K562 (cell line): ENCODE measurements at regions not wholly inside any gene's neighbourhood (a gene's known extent, or its start where the extent isn't known, plus 50 kb on each side); places are given as distances from the start of the nearest gene placed in this dataset.

Experiments used
- ATAC-seq: fragments of 200-7000 bp; cut with Tn5 transposase; 3 replicates; pipeline ENCODE4 v1.9.1; 2020; ENCODE audit warnings: moderate library complexity
- BruUV-seq: library from RNA; stranded (reverse); fragments of 400-500 nt; replicated peaks from 2 replicates; lab custom pipeline; 2021; lab: Mats Ljungman, UMichigan
- CTCF ChIA-PET: fragments of 300-600 bp; formaldehyde crosslinking; extraction: SDS; loops from one replicate; lab custom pipeline; 2021; ENCODE audit warnings: low intra/inter-chr PET ratio; lab: Yijun Ruan, JAX
- POLR2A ChIA-PET: fragments of 300-600, 350-650 bp; sonication (Branson Sonifier 250); formaldehyde crosslinking; extraction: SDS; loops from one replicate; lab custom pipeline; 2021; ENCODE audit warnings: antibody characterized with exemption, inconsistent platforms; lab: Yijun Ruan, JAX
- DNase-seq, 4 experiments: peaks; one replicate each; pipeline versions ENCODE4 v3.0.0 to v3.0.0-alpha.2; 2011 to 2018; ENCODE audit warnings: low spot score in 3 of 4, mixed read lengths in 3 of 4; ENCODE audit errors: extremely low read depth in 1 of 4
- FAIRE-seq: peaks from 2 replicates; lab custom pipeline; 2011; peaks lifted over from hg19 to GRCh38; lab: Jason Lieb, UNC
- H2AFZ ChIP-seq: 2 replicates; pipeline ENCODE4 v1.6.0; 2011; ENCODE audit warnings: low read depth, low read length, control low read depth, inconsistent platforms
- H3K27ac ChIP-seq: fragments of 200-600 bp; 3 replicates; pipeline ENCODE4 v1.8.0; 2011; ENCODE audit warnings: low read depth, mild to moderate bottlenecking, control low read depth, inconsistent platforms, low read length, moderate library complexity, mixed read lengths; ENCODE audit errors: extremely low read depth
- H3K27me3 ChIP-seq, 2 experiments: fragments of 300-600 bp in 1 of 2; 2 replicates in 1 of 2; 3 replicates in 1 of 2; pipeline versions ENCODE4 v1.6.0 to v1.8.0; 2011; ENCODE audit warnings: inconsistent platforms in 2 of 2, low read length in 2 of 2, mild to moderate bottlenecking in 1 of 2, mixed read lengths in 1 of 2, moderate library complexity in 1 of 2; ENCODE audit not compliant: control insufficient read depth in 2 of 2, insufficient read depth in 2 of 2
- H3K36me3 ChIP-seq: fragments of 300-600 bp; 3 replicates; pipeline ENCODE4 v1.8.0; 2011; ENCODE audit warnings: mild to moderate bottlenecking, low read length, inconsistent platforms; ENCODE audit not compliant: control insufficient read depth, insufficient read depth
- H3K4me1 ChIP-seq, 2 experiments: fragments of 200-600 bp in 1 of 2; replicated peaks in 1 of 2; 2 replicates in 1 of 2; 3 replicates in 1 of 2; pipeline versions ENCODE4 v1.5.1 to v1.8.0; 2011; ENCODE audit warnings: inconsistent platforms in 2 of 2, low read length in 2 of 2, mild to moderate bottlenecking in 1 of 2, mixed read lengths in 1 of 2, moderate library complexity in 1 of 2; ENCODE audit not compliant: control insufficient read depth in 2 of 2, insufficient read depth in 2 of 2
- H3K4me2 ChIP-seq: 2 replicates; pipeline ENCODE4 v1.6.1; 2011; ENCODE audit warnings: low read length, control low read depth, inconsistent platforms, mixed read lengths; ENCODE audit not compliant: insufficient read depth
- H3K4me3 ChIP-seq: fragments of 200-600 bp; sonication (generic), shearing (Covaris generic); 2 replicates; pipeline ENCODE4 v1.5.1; 2016; ENCODE audit warnings: control low read depth, inconsistent platforms
- H3K79me2 ChIP-seq: fragments of 200-600 bp; 3 replicates; pipeline ENCODE4 v1.8.0; 2011; ENCODE audit warnings: low read length, inconsistent platforms; ENCODE audit not compliant: control insufficient read depth, insufficient read depth
- H3K9ac ChIP-seq, 2 experiments: 2 replicates each; pipeline versions ENCODE4 v1.6.0 to v1.6.1; 2011; ENCODE audit warnings: low read depth in 2 of 2, low read length in 2 of 2, control low read depth in 1 of 2, inconsistent platforms in 1 of 2, mild to moderate bottlenecking in 1 of 2, mixed read lengths in 1 of 2; ENCODE audit not compliant: insufficient read depth in 1 of 2
- H3K9me1 ChIP-seq: one replicate; pipeline ENCODE4 v1.6.0; 2011; ENCODE audit warnings: inconsistent platforms, mild to moderate bottlenecking, low read length, moderate library complexity; ENCODE audit not compliant: control insufficient read depth, insufficient read depth
- H3K9me3 ChIP-seq: replicated peaks from 2 replicates; pipeline ENCODE4 v1.5.1; 2011; ENCODE audit warnings: low read depth, low read length, inconsistent platforms; ENCODE audit not compliant: control insufficient read depth, insufficient read depth
- H4K20me1 ChIP-seq: replicated peaks from 2 replicates; pipeline ENCODE4 v1.6.1; 2011; ENCODE audit warnings: low read length, inconsistent platforms, mixed read lengths; ENCODE audit not compliant: control insufficient read depth, insufficient read depth
- BACH1 ChIP-seq: fragments of 200-800 bp; sonication (Bioruptor generic); IDR thresholded peaks from 2 replicates; pipeline ENCODE4 v1.6.1; 2016; ENCODE audit warnings: missing genetic modification characterization, missing compliant biosample characterization
- C11orf30 ChIP-seq: fragments of 450-650 bp; IDR thresholded peaks from 2 replicates; pipeline ENCODE4 v1.6.1; 2016; ENCODE audit warnings: low read depth, mild to moderate bottlenecking
- EP300 ChIP-seq: IDR thresholded peaks from 2 replicates; pipeline ENCODE4 v1.6.1; 2012; ENCODE audit warnings: low read length, improper control_type of control experiment
- LEF1 ChIP-seq: fragments of 450-650 bp; IDR thresholded peaks from 2 replicates; pipeline ENCODE4 v1.6.1; 2016; ENCODE audit warnings: mild to moderate bottlenecking
- MEF2A ChIP-seq: IDR thresholded peaks from 2 replicates; pipeline ENCODE4 v1.6.1; 2011; ENCODE audit warnings: low read depth, mild to moderate bottlenecking, low read length, moderate library complexity; ENCODE audit not compliant: control insufficient read depth
- PPARD ChIP-seq: fragments of 250-450 bp; sonication (Bioruptor Pico); IDR thresholded peaks from 2 replicates; pipeline ENCODE4 v1.8.0; 2022; ENCODE audit warnings: inconsistent platforms, mild to moderate bottlenecking, moderate library complexity
- PTRF ChIP-seq: fragments of 450-650 bp; IDR thresholded peaks from 2 replicates; pipeline ENCODE4 v1.6.1; 2016; ENCODE audit warnings: mild to moderate bottlenecking, missing genetic modification characterization, missing compliant biosample characterization
- SMAD4 ChIP-seq: fragments of 250-450 bp; sonication (Bioruptor Pico); conservative IDR thresholded peaks from 2 replicates; pipeline ENCODE4 v1.8.0; 2021; ENCODE audit warnings: inconsistent platforms, mild to moderate bottlenecking, moderate library complexity
- SRSF1 ChIP-seq: fragments of 200-400 bp; formaldehyde crosslinking; IDR thresholded peaks from 2 replicates; pipeline ENCODE4 v1.6.1; 2017; ENCODE audit warnings: mild to moderate bottlenecking, low read depth, low read length, moderate library complexity
- SRSF7 ChIP-seq: fragments of 200-400 bp; formaldehyde crosslinking; optimal IDR thresholded peaks from 2 replicates; pipeline ENCODE3; 2017; ENCODE audit warnings: mild to moderate bottlenecking, low read depth, low read length
- TBL1XR1 ChIP-seq, 2 experiments: IDR thresholded peaks; 2 replicates each; pipeline ENCODE4 v1.6.1; 2012; ENCODE audit warnings: improper control_type of control experiment in 2 of 2, low read length in 2 of 2, mild to moderate bottlenecking in 1 of 2
- TFAP4 ChIP-seq: sonication (generic); formaldehyde crosslinking; IDR thresholded peaks from 2 replicates; pipeline ENCODE4 v1.8.0; 2022; ENCODE audit warnings: missing genetic modification reagents, mild to moderate bottlenecking, moderate library complexity, borderline replicate concordance
- ZNF12 ChIP-seq: sonication (generic); formaldehyde crosslinking; IDR thresholded peaks from 2 replicates; pipeline ENCODE4 v1.4.0; 2020; ENCODE audit warnings: mild to moderate bottlenecking, missing genetic modification reagents
- ZNF507 ChIP-seq: conservative IDR thresholded peaks from 2 replicates; pipeline ENCODE4 v1.6.1; 2017; ENCODE audit warnings: missing genetic modification characterization, missing compliant biosample characterization
- ZSCAN32 ChIP-seq: fragments of 450-650 bp; formaldehyde crosslinking; IDR thresholded peaks from 2 replicates; pipeline ENCODE4 v1.4.0; 2020; ENCODE audit warnings: mild to moderate bottlenecking, moderate library complexity
- WGBS: fragments of 100-300 bp; shearing (Covaris generic); methylation state at CpG from one replicate; pipeline ENCODE4 v1.1.6; 2016; ENCODE audit warnings: low coverage, mixed read lengths; ENCODE audit not compliant: insufficient coverage; ENCODE audit errors: missing lambda C conversion rate; 5-methylcytosine and 5-hydroxymethylcytosine counted together
- in situ Hi-C: fragments of 300-500 bp; cut with MboI; formaldehyde crosslinking; loops from 4 replicates; pipeline ENCODE4 v1.15.0; 2018; ENCODE audit warnings: inconsistent platforms, mixed read lengths
- intact Hi-C: fragments of 100-400 bp; cut with micrococcal nuclease; formaldehyde crosslinking; loops from 2 replicates; pipeline ENCODE4 v1.14.2; 2022

GRCh38 chr17:70886648-70887047, 717.3 kb downstream of the KCNJ2 start:
- POLR2A ChIA-PET: no interaction called here
- no TSS peak for BruUV-seq

More at GRCh38 chr17:70886648-70887047, 717.3 kb downstream of the KCNJ2 start:
- Histone ChIP-seq H3K79me2 (no peaks in the 10 kb centered on the region), H3K9me3 (no peaks in the 10 kb centered on the region), H3K4me3 (no peak overlapping the region), H2AFZ (no peak overlapping the region), H3K4me1 (no peaks in the 10 kb centered on the region), H3K36me3 (no peaks in the 10 kb centered on the region), H4K20me1 (no peaks in the 10 kb centered on the region), H3K27me3 (no peaks in the 10 kb centered on the region), H3K9ac (no peak overlapping the region), H3K9me1 (no peaks in the 10 kb centered on the region), H3K27ac (no peak overlapping the region), H3K4me2 (no peak overlapping the region)
- no peak for DNase-seq
- FAIRE-seq: no peak
- intact Hi-C loops: no loop called here
- 0% methylated on average over 2 of the region's 2 CpGs for WGBS
- CTCF ChIA-PET: no interaction called here
- no peak for ATAC-seq
- TF ChIP-seq PPARD (no peak), SRSF7 (no peak), PTRF (tag) (no peak), SMAD4 (no peak), TFAP4 (CRISPR knock-in tag) (no peak), EP300 (no peak), ZNF507 (tag) (no peak), SRSF1 (no peak), ZSCAN32 (CRISPR knock-in tag) (no peak), BACH1 (tag) (no peak), MEF2A (no peak), ZNF12 (CRISPR knock-in tag) (no peak), LEF1 (no peak), TBL1XR1 (IDR thresholded peaks at IDR 0.05; ENCODE audit: low read length in 2 of 2) (no peak), C11orf30 (no peak)
- in situ Hi-C loops: no loop called here
